ENCODE measurements at regions not wholly inside any gene's neighbourhood (a gene's known extent, or its start where the extent isn't known, plus 50 kb on each side); places are given as distances from the start of the nearest gene placed in this dataset.

- H2BK120ac ChIP-seq (ENCODE audit: low read depth, low read length) = no peak overlapping the region
- no peak overlapping the region for H4K5ac ChIP-seq (ENCODE audit: low read depth, low read length)
- intact Hi-C loops (cut with micrococcal nuclease) = no loop called here
- H2BK20ac ChIP-seq (ENCODE audit: low read depth, low read length) = no peak overlapping the region
- no peak overlapping the region for H2AFZ ChIP-seq (replicated peaks; ENCODE audit: low read length, poor library complexity)
- no peak overlapping the region for H3K4ac ChIP-seq (ENCODE audit: low read depth, low read length)
- no peak overlapping the region for H3K4me3 ChIP-seq (ENCODE audit: insufficient read depth, low read depth, low read length)
- no peak overlapping the region for H3K14ac ChIP-seq (replicated peaks; ENCODE audit: low read depth, low read length)
- DNase-seq (no peak), ATAC-seq (ENCODE audit: low read depth) (no peak)
- no peaks in the 10 kb centered on the region for H3K79me1 ChIP-seq (ENCODE audit: low read depth in 1 of 2, low read length in 2 of 2)
- H3K4me1 ChIP-seq (ENCODE audit: control insufficient read depth, insufficient read depth, low read length) = no peaks in the 10 kb centered on the region
- no peak overlapping the region for H3K23ac ChIP-seq (ENCODE audit: low read depth, low read length)
- TF ChIP-seq POLR2A (IDR thresholded peaks at IDR 0.05; ENCODE audit: low read depth, low read length) = no peak
- no peak for TF ChIP-seq RAD21 (IDR thresholded peaks at IDR 0.05; ENCODE audit: low read length)
- no peak for TF ChIP-seq CEBPB (IDR thresholded peaks at IDR 0.05; ENCODE audit: low read depth, low read length)
- TF ChIP-seq USF2 (IDR thresholded peaks at IDR 0.05; ENCODE audit: low read depth, low read length) = no peak
- no peak for TF ChIP-seq NFE2L2 (IDR thresholded peaks at IDR 0.05; ENCODE audit: low read depth, low read length)
- TF ChIP-seq SMC3 (IDR thresholded peaks at IDR 0.05; ENCODE audit: low read depth, low read length) = no peak
- TF ChIP-seq MXI1 (IDR thresholded peaks at IDR 0.05; ENCODE audit: borderline replicate concordance, low read depth, low read length) = no peak
- TF ChIP-seq RFX5 (IDR thresholded peaks at IDR 0.05; ENCODE audit: low read depth, low read length) = no peak
- no peak for TF ChIP-seq ELK1 (IDR thresholded peaks at IDR 0.05; ENCODE audit: borderline replicate concordance, low read depth, low read length)
- no peak for TF ChIP-seq MAFK (IDR thresholded peaks at IDR 0.05; ENCODE audit: low read depth, low read length)
- TF ChIP-seq CHD1 (IDR thresholded peaks at IDR 0.05; ENCODE audit: low read depth, low read length) = no peak
- no peak for TF ChIP-seq FOS (IDR thresholded peaks at IDR 0.05; ENCODE audit: low read depth, low read length)
- dilution Hi-C loops (cut with HindIII; ENCODE audit: low sequenced_read_pairs, unreplicated experiment) = no loop called here
- H2BK15ac ChIP-seq (ENCODE audit: low read depth, low read length) = no peak overlapping the region
- H3K27ac ChIP-seq (ENCODE audit: insufficient read depth, low read length) = no peak overlapping the region
- H2BK5ac ChIP-seq (ENCODE audit: low read depth, low read length, poor library complexity, severe bottlenecking) = no peak overlapping the region
- H3K9me3 ChIP-seq (ENCODE audit: control insufficient read depth, insufficient read depth, low read length) = no peaks in the 10 kb centered on the region
- H4K20me1 ChIP-seq (ENCODE audit: insufficient read depth, low read length) = no peaks in the 10 kb centered on the region
- H3K56ac ChIP-seq (ENCODE audit: extremely low read depth, insufficient read depth, low read length) = no peak overlapping the region
- BruUV-seq (replicated peaks) = no TSS peak
- H3K9ac ChIP-seq (ENCODE audit: low read depth, low read length) = no peak overlapping the region
- ChIA-PET CTCF (no interaction called here), POLR2A (ENCODE audit: unreplicated experiment) (no interaction called here)
- no peak overlapping the region for H3K4me2 ChIP-seq (ENCODE audit: low read depth, low read length)
- peaks cover 3% of the 10 kb centered on the region for H3K27me3 ChIP-seq (ENCODE audit: control insufficient read depth, insufficient read depth, low read length)
- H2AK9ac ChIP-seq (replicated peaks; ENCODE audit: low read depth, low read length, poor library complexity) = no peak overlapping the region
- in situ Hi-C loops (cut with MboI; ENCODE audit: low sequenced_read_pairs) = no loop called here
- no peak overlapping the region for H2AK5ac ChIP-seq (ENCODE audit: low read depth, low read length)
- no peaks in the 10 kb centered on the region for H3K9me1 ChIP-seq (ENCODE audit: insufficient read depth, low read length)
- no peak overlapping the region for H4K8ac ChIP-seq (ENCODE audit: low read depth in 2 of 2, low read length in 2 of 2)
- H3K18ac ChIP-seq (ENCODE audit: low read depth, low read length) = no peak overlapping the region
- no peaks in the 10 kb centered on the region for H3K36me3 ChIP-seq (ENCODE audit: control insufficient read depth, insufficient read depth, low read length)
- no peak overlapping the region for H4K91ac ChIP-seq (ENCODE audit: insufficient read depth, low read depth, low read length)
Measured at GRCh38 chr2:66034467-66034866, 400.5 kb upstream of the MEIS1 start.

All from IMR-90 (cell line).